Fibroblast of lung (primary cell): ENCODE measurements at regions not wholly inside any gene's neighbourhood (a gene's known extent, or its start where the extent isn't known, plus 50 kb on each side); places are given as distances from the start of the nearest gene placed in this dataset.

ENCODE experiments used
- DNase-seq, 2 donors: peaks; one replicate each; pipeline versions ENCODE4 v3.0.0 to v3.0.0-alpha.2; 2010; ENCODE audit warnings: low read depth in 2 of 2
- H2AFZ ChIP-seq: 2 replicates; pipeline ENCODE4 v1.5.1; 2012; ENCODE audit warnings: low read length, control low read depth, inconsistent platforms
- H3K27ac ChIP-seq: 2 replicates; pipeline ENCODE4 v1.5.1; 2011; ENCODE audit warnings: low read length, control low read depth; ENCODE audit not compliant: insufficient read depth
- H3K27me3 ChIP-seq: 2 replicates; pipeline ENCODE4 v1.5.1; 2011; ENCODE audit warnings: mild to moderate bottlenecking, low read length; ENCODE audit not compliant: control insufficient read depth, insufficient read depth
- H3K36me3 ChIP-seq: 2 replicates; pipeline ENCODE4 v1.5.1; 2011; ENCODE audit warnings: low read length; ENCODE audit not compliant: control insufficient read depth, insufficient read depth
- H3K4me1 ChIP-seq: 2 replicates; pipeline ENCODE4 v1.5.1; 2011; ENCODE audit warnings: low read length; ENCODE audit not compliant: control insufficient read depth, insufficient read depth; ENCODE audit errors: extremely low read depth
- H3K4me2 ChIP-seq: 2 replicates; pipeline ENCODE4 v1.5.1; 2011; ENCODE audit warnings: low read length, control low read depth; ENCODE audit not compliant: insufficient read depth; ENCODE audit errors: extremely low read depth
- H3K4me3 ChIP-seq, 4 experiments: fragments of 200-600 bp in 1 of 4; sonication (generic) in 1 of 4; replicated peaks in 1 of 4; 2 replicates each; pipeline ENCODE4 v1.5.1; 2011 to 2016; ENCODE audit warnings: low read length in 4 of 4, low read depth in 3 of 4, mild to moderate bottlenecking in 3 of 4, control low read depth in 2 of 4, inconsistent platforms in 1 of 4, mixed read lengths in 1 of 4; ENCODE audit not compliant: insufficient read depth in 1 of 4; ENCODE audit errors: control extremely low read depth in 1 of 4
- H3K79me2 ChIP-seq: 2 replicates; pipeline ENCODE4 v1.5.1; 2012; ENCODE audit warnings: mild to moderate bottlenecking, low read length, inconsistent platforms; ENCODE audit not compliant: control insufficient read depth, insufficient read depth
- H3K9ac ChIP-seq: 2 replicates; pipeline ENCODE4 v1.5.1; 2011; ENCODE audit warnings: mild to moderate bottlenecking, low read length, control low read depth; ENCODE audit not compliant: insufficient read depth
- H3K9me3 ChIP-seq: 2 replicates; pipeline ENCODE4 v1.5.1; 2012; ENCODE audit warnings: low read depth, low read length; ENCODE audit not compliant: control insufficient read depth, insufficient read depth
- H4K20me1 ChIP-seq: 2 replicates; pipeline ENCODE4 v1.5.1; 2011; ENCODE audit warnings: low read length; ENCODE audit not compliant: control insufficient read depth, insufficient read depth; ENCODE audit errors: extremely low read depth
- CTCF ChIP-seq, 2 donors: IDR thresholded peaks in 1 of 2; conservative IDR thresholded peaks in 1 of 2; 1 replicate in 1 of 2; 2 replicates in 1 of 2; pipeline ENCODE4 v1.5.1; 2011 to 2012; ENCODE audit warnings: low read length in 2 of 2, control low read depth in 1 of 2, inconsistent platforms in 1 of 2, low read depth in 1 of 2, mild to moderate bottlenecking in 1 of 2
- EZH2 ChIP-seq: IDR thresholded peaks from 2 replicates; pipeline ENCODE4 v1.5.1; 2012; ENCODE audit warnings: low read length, control low read depth, mild to moderate bottlenecking; ENCODE audit errors: missing control alignments

- Histone ChIP-seq H3K27ac (no peak overlapping the region), H3K36me3 (no peaks in the 10 kb centered on the region), H3K79me2 (no peaks in the 10 kb centered on the region), H3K9me3 (no peaks in the 10 kb centered on the region), H3K9ac (no peak overlapping the region), H4K20me1 (no peaks in the 10 kb centered on the region), H2AFZ (no peak overlapping the region), H3K4me2 (no peak overlapping the region), H3K4me3 (no peak overlapping the region), H3K4me1 (no peaks in the 10 kb centered on the region), H3K27me3 (no peaks in the 10 kb centered on the region)
- no peak for DNase-seq
- TF ChIP-seq CTCF (conservative IDR thresholded peaks at IDR 0.05 in 1 of 2, IDR thresholded peaks at IDR 0.05 in 1 of 2; ENCODE audit: low read depth in 1 of 2, low read length in 2 of 2) (no peak), EZH2 (no peak)
Measured at GRCh38 chr6:164130151-164130550, 715.6 kb downstream of the QKI start.

DNA sequence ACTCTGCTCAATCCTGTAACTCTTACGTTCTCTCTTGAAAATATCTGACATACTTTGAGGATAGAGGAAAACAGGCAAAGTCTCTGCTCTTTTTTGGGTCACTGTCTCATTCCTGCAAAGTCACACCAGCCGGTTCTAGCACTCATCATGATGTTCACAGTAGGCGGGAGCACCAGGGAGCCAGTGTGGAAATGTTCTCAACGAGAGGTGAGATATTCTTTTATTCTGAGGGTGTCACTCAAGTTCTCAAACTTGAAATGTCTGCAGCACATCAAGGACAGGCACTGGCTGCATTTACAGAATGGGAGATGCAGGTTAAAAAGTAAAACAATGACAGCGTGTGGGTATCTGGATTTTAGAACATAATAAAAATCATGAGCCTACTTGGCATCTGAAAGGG is 714.7 kb downstream of the QKI start:
- no peaks in the 10 kb centered on the region for H3K9me3 ChIP-seq
- no peaks in the 10 kb centered on the region for H3K36me3 ChIP-seq
- TF ChIP-seq CTCF (conservative IDR thresholded peaks at IDR 0.05 in 1 of 2, IDR thresholded peaks at IDR 0.05 in 1 of 2; ENCODE audit: low read depth in 1 of 2, low read length in 2 of 2) (no peak), EZH2 (no peak)
- H3K4me3 ChIP-seq = no peak overlapping the region
- no peak overlapping the region for H3K4me2 ChIP-seq
- H3K79me2 ChIP-seq = no peaks in the 10 kb centered on the region
- no peak overlapping the region for H3K27ac ChIP-seq
- no peaks in the 10 kb centered on the region for H3K27me3 ChIP-seq
- no peak for DNase-seq
- H2AFZ ChIP-seq = no peak overlapping the region
- no peak overlapping the region for H3K9ac ChIP-seq
- no peaks in the 10 kb centered on the region for H4K20me1 ChIP-seq
- no peaks in the 10 kb centered on the region for H3K4me1 ChIP-seq

DNA sequence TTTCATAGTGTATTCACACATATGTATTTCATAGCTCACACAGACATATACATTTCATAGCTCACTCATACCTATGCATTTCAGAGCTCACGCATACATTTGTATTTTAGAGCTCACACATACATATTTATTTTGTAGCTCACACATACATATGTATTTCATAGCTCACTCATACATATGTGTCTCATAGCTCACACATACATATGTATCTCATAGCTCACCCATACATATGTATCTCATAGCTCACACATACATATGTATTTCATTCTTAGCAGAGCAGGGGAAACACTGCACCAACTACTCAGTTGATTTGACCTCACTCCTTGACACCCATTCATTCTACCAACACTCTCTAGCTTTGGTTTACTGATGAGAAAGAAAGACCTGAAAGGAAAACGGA is 713.6 kb downstream of the QKI start:
- Histone ChIP-seq H3K9me3 (no peaks in the 10 kb centered on the region), H3K4me3 (no peak overlapping the region)
- no peak for TF ChIP-seq CTCF (conservative IDR thresholded peaks at IDR 0.05 in 1 of 2, IDR thresholded peaks at IDR 0.05 in 1 of 2; ENCODE audit: low read depth in 1 of 2, low read length in 2 of 2)
- no peak for TF ChIP-seq EZH2

More for the DNA sequence above, 713.6 kb downstream of the QKI start:
- H3K27me3 ChIP-seq = no peaks in the 10 kb centered on the region
- DNase-seq = no peak
- H3K27ac ChIP-seq = no peak overlapping the region
- H3K9ac ChIP-seq = no peak overlapping the region
- no peaks in the 10 kb centered on the region for H4K20me1 ChIP-seq
- no peaks in the 10 kb centered on the region for H3K79me2 ChIP-seq
- H2AFZ ChIP-seq = no peak overlapping the region
- no peaks in the 10 kb centered on the region for H3K36me3 ChIP-seq
- H3K4me2 ChIP-seq = no peak overlapping the region
- H3K4me1 ChIP-seq = no peaks in the 10 kb centered on the region
